ENCODE measurements at regions not wholly inside any gene's neighbourhood (a gene's known extent, or its start where the extent isn't known, plus 50 kb on each side); places are given as distances from the start of the nearest gene placed in this dataset.

DNA sequence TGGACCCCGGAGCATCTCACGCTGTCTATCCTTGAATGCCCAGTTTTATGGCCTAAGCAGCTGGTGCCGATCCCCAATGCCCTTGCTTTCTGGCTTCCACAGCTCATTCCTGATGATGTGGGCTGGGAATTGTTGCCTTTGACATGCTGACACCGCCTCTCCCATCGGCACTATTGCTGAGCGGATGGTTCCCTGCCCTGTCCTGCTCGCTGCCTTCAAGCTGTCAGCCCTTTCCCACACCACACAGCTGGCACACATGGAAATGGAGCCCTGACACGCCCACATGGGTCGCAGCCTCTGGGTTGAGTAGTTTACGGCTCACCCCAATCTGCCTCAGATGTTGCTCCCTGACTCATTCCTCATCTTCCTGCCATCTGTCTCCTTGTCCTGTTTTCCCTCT lies 110.2 kb upstream of the SESN3 start:
- DNase-seq = no peak

- DNase-seq = no peak
Measured at GRCh38 chr11:95339086-95339901, 108.3 kb upstream of the SESN3 start.

GRCh38 chr11:95338430-95338991 lies 107.5 kb upstream of the SESN3 start:
- DNase-seq = no peak

GRCh38 chr11:95337972-95338429 lies 107.0 kb upstream of the SESN3 start:
- no peak for DNase-seq

- DNase-seq = peak; percentile 41
Measured at GRCh38 chr11:95337175-95337957, 106.4 kb upstream of the SESN3 start.

DNA sequence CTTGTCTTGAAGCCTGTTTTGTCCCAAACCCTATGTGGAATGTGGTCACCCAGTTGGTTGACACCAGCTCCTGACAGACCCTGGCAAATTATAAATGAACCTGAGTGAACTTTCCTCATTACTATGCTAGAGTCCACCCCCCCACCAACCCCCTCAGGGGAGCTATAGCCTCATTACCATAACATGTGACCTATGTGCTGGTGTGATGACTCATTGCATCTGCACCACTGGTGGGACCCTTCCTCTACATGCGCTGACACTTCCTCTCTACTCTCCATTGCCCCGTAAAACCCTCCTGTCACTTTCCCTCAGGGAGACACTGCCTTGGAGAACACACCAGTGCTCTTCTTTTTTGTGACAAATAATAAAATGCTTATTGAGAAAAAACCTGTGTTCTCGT lies 105.0 kb upstream of the SESN3 start:
- no peak for DNase-seq

GRCh38 chr11:95331161-95331560 lies 100.2 kb upstream of the SESN3 start:
- no peak for DNase-seq

DNA sequence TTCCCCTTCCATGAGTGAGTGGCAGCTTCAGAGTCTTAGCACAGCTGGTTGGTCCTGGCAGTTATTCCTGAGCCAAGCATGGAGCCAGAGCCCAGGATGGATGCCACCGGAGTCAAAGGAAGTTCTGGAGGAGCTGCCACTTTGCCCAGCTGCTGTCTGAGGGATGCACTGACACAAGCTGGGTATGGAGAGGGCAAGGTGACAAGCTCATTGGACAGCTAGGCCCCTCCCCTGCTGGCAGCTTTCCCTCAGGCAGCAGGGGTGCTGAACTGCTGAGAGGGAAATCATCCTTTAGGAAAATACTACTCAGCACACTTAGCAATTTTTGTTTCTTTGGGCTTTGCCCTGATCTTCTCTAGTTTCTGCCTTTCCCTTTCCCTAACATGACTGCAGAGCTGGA lies 99.3 kb upstream of the SESN3 start:
- DNase-seq = no peak

DNA sequence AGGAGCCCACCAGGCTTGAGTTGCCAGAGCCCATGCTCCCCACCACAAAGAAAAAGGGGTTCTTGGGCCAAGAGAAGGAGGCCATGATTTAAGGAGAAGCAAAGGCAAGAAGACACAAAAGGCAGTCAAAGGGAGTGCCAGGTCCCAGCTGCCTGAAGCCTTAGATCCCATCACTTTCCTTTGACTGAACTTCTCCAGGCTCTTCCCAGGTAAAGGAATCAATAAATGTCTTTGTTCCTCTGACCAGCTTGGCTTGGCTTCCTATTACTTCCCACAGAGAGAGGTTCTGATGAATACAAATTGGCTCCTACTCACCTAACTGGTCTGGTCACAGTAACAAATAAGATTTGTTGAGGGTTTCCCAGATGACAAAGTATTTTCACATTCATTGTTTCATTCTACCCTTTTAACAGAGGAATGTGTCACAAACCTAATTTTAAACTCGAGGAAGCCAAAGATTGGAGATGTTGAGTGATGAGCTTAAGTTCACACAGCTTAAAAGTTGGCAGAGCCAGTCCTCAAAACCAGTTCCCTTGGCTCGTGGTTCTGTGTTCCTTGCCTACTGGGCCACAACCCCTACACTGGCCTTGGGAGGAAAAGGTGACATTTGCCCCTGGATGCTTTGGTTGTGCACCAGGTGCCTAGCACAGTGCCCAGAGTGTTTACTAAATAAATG lies 96.4 kb upstream of the SESN3 start:
- DNase-seq = no peak

DNA sequence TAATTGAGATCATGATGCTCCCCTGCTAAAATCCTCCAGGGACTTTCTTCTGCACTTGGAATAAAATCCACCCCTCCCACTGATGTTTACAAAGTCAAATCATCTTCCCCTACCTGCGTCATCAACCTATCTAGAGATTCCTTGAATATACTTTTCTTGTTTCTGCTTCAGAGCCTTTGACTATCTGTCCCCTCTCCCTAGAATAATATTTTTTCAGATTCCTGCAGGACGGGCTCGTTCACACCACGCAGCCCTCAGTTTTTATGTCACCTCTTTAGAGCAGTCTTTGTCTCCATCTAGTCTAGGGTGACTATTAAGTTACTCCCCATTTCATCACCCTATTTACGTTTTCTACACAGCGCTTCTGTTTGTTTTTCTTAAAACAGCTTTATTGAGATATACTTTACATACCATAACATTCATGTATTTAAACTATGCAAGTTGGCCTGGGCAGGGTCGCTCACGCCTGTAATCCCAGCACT lies 94.8 kb upstream of the SESN3 start:
- no peak for DNase-seq

- DNase-seq = no peak
Measured at GRCh38 chr11:95324826-95325225, 93.8 kb upstream of the SESN3 start.

DNA sequence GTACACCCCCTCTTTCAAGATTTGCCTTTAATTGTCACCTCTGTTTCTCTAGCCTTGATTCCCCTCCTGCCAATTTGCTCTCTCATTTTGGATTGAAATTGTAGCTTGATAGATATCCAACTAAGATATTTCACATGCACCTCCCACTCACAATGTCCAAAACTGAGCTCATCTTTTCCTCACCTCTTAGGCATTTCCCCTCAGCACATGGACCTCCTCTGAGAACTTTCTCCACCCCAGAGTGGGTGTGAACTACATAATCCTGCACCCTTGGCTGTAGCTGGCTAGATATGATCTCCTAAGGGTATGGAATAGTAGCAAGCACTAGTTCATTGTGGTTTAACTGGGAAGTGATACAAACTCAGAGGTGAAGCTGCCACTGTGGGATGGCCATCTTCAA lies 91.5 kb upstream of the SESN3 start:
- no peak for DNase-seq

GRCh38 chr11:95318498-95318897 lies 87.5 kb upstream of the SESN3 start:
- no peak for DNase-seq

DNA sequence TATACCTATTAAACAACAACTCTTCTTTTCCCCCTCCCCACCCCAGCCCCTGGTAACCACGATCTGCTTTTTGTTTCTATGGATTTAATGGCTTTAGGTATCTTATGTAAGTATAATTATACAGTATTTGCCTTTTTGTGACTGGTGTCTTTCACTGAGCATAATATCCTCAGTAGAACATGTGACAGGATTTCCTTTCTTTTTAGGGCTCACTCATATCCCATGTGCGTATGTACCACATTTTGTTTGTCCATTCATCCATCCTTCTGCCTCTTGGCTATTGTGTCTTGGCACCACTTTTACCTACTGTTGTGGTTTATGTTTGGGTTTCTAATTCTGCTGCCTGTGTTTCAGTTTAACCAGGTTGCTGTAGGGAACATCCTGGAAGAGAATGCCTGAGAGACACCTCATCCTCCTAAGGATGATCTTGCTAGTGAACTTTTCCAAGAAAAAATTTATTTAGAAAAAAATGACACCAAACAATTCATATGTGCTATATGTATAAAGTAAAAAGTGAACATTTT lies 77.6 kb upstream of the SESN3 start:
- DNase-seq = no peak

GRCh38 chr11:95307286-95307685 lies 76.3 kb upstream of the SESN3 start:
- no peak for DNase-seq

- DNase-seq = no peak
Measured at GRCh38 chr11:95306801-95307200, 75.8 kb upstream of the SESN3 start.

DNA sequence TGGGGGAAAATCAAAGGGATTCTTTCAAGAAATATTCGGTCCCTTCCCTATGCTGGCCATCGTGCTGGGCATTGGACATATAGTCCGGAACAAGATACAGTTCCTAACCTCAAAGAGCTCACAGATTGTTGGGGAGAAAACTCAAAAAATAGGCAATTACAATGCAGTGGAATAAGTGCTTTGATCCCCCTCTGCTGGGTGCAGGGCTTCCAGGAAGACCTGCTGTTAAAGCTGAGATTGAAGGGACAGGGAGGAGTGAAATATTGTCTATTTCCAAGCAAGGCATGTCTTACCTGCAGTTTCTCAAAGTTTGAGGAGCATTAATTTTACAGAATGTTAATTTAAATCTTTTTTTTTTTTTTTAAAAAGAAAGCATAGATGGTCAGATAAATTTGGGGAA lies 75.1 kb upstream of the SESN3 start:
- DNase-seq = no peak

DNA sequence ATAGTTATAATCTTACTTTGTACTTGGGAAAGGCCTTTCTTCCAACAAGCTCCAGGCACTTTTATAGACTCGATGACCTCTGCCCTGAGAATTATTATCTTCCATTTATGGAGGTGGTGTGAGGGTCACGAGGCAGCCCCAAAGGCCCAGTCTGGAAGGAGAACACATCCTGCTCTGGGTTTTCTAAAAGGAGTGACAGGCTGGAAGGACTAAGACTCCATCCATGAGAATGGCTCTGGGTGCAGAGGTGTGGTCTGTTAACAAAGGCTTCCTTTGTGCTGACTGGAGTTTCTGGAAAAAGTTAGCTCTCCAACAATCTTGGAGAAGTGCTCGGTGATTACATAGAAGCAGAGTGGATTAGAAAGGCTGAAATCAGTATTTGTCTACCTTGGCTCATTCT lies 74.7 kb upstream of the SESN3 start:
- DNase-seq = no peak

- DNase-seq = no peak
Measured at GRCh38 chr11:95304777-95305176, 73.8 kb upstream of the SESN3 start.

GRCh38 chr11:95302211-95302610 lies 71.2 kb upstream of the SESN3 start:
- DNase-seq = no peak

- DNase-seq = no peak
Measured at GRCh38 chr11:95301474-95301873, 70.5 kb upstream of the SESN3 start.

DNA sequence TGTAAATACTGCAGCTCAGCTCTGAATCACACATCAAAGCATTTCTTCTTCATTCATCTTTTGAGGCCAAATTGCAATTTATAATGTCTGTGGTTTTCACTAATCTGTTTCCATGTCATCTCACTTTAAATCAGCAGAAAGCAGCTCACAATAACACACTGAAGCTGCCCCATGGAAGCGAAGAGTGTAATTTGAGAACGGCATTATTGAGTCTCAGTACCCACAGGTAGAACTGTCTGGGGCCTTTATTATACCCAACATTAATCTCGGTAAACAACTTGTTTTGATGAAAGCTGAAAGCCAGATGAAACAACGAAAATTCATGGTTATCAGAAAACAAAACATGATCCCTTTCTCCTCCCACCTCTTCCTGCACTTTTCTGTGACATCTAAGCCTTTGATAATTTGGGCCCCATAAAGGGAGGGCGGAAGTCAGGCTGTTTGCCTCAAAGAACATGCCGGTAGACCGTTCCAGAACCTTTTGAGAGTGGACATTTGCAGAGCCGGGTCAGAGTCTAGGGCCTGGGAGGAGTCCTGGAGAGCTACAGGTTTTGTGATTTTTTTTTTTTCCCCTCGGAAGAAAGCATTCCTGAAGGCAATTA lies 68.2 kb upstream of the SESN3 start:
- no peak for DNase-seq
